ENCODE measurements at regions not wholly inside any gene's neighbourhood (a gene's known extent, or its start where the extent isn't known, plus 50 kb on each side); places are given as distances from the start of the nearest gene placed in this dataset.

DNA sequence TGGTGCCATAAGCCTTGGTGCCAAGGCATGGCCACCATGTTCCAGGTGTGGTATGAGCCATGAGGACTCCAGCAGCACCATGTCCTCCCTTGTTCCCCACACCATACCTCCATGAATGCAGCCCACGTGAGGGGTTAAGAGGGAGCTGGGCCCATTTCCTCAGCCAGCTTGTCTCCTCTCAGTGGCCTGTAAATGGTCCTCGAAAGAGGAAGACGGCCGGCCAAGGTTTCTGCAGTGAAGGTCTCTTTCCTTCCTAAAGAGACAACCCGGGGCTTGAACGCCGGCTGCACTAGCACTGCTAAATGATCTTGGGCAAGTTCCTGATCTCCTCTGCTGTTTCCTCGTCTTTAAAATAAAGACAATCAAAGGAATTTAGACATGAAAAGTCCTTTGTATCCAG lies 154.0 kb downstream of the BMP7 start:
- no peaks in the 10 kb centered on the region for H3K9me3 ChIP-seq
- 85% methylated on average over 8 of the region's 8 CpGs for WGBS
- peaks cover 19% of the 10 kb centered on the region for H3K4me1 ChIP-seq
- TF ChIP-seq POLR2AphosphoS5 (IDR thresholded peaks at IDR 0.05) (no peak), EP300 (IDR thresholded peaks at IDR 0.05) (no peak), POLR2A (IDR thresholded peaks at IDR 0.05) (no peak)
- TF ChIP-seq, protein P1, sequence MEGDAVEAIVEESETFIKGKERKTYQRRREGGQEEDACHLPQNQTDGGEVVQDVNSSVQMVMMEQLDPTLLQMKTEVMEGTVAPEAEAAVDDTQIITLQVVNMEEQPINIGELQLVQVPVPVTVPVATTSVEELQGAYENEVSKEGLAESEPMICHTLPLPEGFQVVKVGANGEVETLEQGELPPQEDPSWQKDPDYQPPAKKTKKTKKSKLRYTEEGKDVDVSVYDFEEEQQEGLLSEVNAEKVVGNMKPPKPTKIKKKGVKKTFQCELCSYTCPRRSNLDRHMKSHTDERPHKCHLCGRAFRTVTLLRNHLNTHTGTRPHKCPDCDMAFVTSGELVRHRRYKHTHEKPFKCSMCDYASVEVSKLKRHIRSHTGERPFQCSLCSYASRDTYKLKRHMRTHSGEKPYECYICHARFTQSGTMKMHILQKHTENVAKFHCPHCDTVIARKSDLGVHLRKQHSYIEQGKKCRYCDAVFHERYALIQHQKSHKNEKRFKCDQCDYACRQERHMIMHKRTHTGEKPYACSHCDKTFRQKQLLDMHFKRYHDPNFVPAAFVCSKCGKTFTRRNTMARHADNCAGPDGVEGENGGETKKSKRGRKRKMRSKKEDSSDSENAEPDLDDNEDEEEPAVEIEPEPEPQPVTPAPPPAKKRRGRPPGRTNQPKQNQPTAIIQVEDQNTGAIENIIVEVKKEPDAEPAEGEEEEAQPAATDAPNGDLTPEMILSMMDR (IDR thresholded peaks at IDR 0.05): no peak
- no peak for DNase-seq (ENCODE audit: low spot score in 2 of 2)
- no peaks in the 10 kb centered on the region for H3K36me3 ChIP-seq
- no peak overlapping the region for H3K4me3 ChIP-seq
- H3K27me3 ChIP-seq: peaks cover 7% of the 10 kb centered on the region
- no peak overlapping the region for H3K27ac ChIP-seq

DNA sequence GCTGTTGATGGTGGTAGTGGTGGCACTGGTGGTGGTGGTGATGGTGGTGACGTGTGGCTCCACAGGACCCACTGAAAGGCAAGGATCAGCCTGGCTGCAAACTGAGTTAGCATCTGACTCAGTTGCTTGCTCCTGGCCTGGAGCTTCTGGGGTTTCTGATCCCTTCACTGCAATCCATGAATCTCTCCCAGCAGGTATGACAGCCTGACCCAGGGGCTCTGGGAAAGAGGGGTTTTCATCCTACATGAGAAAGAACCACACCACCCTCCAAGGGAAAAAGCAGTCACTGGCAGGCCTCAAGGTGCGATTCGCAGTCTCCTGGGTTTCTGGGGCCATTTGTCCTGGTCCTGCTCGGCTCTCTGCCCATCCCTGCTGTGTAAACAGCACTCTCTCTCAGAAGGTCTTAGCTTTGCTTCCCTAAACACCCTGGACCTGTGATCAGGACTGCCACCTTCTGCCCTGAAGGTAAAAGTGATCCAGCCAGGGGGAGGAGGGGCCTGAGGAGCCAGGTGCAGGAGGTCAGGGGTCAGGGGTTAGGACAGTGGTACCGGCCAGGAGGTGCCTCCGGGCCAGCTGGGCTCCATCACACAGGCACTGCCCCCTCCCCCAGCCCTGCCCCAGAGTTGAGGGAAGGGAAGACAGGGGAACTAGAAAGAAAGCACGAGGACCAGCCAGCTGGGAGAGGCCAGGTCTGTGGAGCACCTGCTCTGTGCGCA lies 152.0 kb downstream of the BMP7 start:
- H3K27ac ChIP-seq: no peak overlapping the region
- H3K9me3 ChIP-seq: no peaks in the 10 kb centered on the region
- DNase-seq (ENCODE audit: low spot score in 2 of 2): no peak
- H3K27me3 ChIP-seq: peaks cover 7% of the 10 kb centered on the region
- H3K4me1 ChIP-seq: peaks cover 5% of the 10 kb centered on the region
- no peaks in the 10 kb centered on the region for H3K36me3 ChIP-seq
- no peak overlapping the region for H3K4me3 ChIP-seq
- TF ChIP-seq, protein P1 (IDR thresholded peaks at IDR 0.05): no peak
- TF ChIP-seq POLR2A (IDR thresholded peaks at IDR 0.05) (no peak), POLR2AphosphoS5 (IDR thresholded peaks at IDR 0.05) (no peak), EP300 (IDR thresholded peaks at IDR 0.05) (no peak)
- 74% methylated on average over 7 of the region's 8 CpGs for WGBS

DNA sequence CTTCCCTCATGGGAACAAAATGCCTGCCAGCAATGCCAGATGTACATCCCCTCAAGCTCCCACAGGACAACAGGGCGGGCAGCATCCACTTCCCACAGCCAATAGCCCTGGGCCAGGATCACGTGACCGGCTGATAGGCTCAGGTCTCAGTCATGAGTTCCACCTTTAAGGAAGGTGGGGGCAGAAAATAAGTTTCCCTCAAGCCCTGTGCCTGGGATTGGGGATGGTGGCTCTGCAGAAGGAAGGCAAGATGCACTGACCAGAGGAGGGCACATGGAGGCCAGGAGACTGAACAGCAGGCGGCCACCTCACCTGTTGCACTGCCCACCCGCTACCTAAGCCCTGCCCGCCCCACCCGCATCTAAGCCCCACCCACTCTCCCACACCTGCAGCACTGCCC lies 149.1 kb downstream of the BMP7 start:
- no peak for DNase-seq (ENCODE audit: low spot score in 2 of 2)
- Histone ChIP-seq H3K27me3 (peaks cover 7% of the 10 kb centered on the region), H3K36me3 (no peaks in the 10 kb centered on the region), H3K4me3 (no peak overlapping the region), H3K9me3 (no peaks in the 10 kb centered on the region), H3K4me1 (no peaks in the 10 kb centered on the region), H3K27ac (no peak overlapping the region)
- 70% methylated on average over 6 of the region's 7 CpGs for WGBS
- TF ChIP-seq, protein P1 (IDR thresholded peaks at IDR 0.05): no peak
- no peak for TF ChIP-seq POLR2A (IDR thresholded peaks at IDR 0.05)
- no peak for TF ChIP-seq EP300 (IDR thresholded peaks at IDR 0.05)
- TF ChIP-seq POLR2AphosphoS5 (IDR thresholded peaks at IDR 0.05): no peak

DNA sequence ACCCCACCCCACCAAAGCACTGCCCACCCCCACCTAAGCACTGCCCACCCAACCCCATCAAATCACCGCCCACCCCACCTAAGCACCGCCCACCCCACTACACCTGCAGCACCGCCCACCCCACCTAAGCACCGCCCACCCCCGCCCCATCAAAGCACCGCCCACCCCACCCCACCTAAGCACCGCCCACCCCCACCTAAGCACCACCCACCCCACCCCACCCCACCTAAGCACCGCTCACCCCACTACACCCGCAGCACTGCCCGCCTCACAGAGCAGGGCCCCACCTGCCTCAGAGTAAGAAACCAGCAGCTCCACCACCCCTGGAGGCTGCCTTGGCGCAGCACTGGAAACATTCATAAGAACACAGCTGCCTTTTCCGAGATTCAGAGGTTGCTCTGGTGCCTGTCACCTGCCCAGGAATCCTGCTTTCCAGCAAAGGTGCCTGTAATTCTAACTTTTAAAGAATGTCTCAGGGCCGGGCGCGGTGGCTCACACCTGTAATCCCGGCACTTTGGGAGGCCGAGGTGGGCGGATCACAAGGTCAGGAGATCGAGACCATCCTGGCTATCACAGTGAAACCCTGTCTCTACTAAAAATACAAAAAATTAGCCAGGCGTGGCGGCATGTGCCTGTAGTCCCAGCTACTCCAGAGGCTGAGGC lies 148.2 kb downstream of the BMP7 start:
- 91% methylated on average over 12 of the region's 21 CpGs for WGBS
- Histone ChIP-seq H3K27me3 (peaks cover 7% of the 10 kb centered on the region), H3K27ac (no peak overlapping the region), H3K4me3 (no peak overlapping the region), H3K9me3 (no peaks in the 10 kb centered on the region), H3K4me1 (no peaks in the 10 kb centered on the region), H3K36me3 (no peaks in the 10 kb centered on the region)
- no peak for DNase-seq (ENCODE audit: low spot score in 2 of 2)
- TF ChIP-seq POLR2A (IDR thresholded peaks at IDR 0.05) (no peak), POLR2AphosphoS5 (IDR thresholded peaks at IDR 0.05) (no peak), EP300 (IDR thresholded peaks at IDR 0.05) (no peak)
- TF ChIP-seq, protein P1 (IDR thresholded peaks at IDR 0.05): no peak

Data from suprapubic skin (tissue), 4 donors.